MCF 10A (cell line): ENCODE measurements at regions not wholly inside any gene's neighbourhood (a gene's known extent, or its start where the extent isn't known, plus 50 kb on each side); places are given as distances from the start of the nearest gene placed in this dataset.

Source experiments
- BruUV-seq: library from RNA; stranded (reverse); fragments of 400-500 nt; replicated peaks from 2 replicates; lab custom pipeline; 2021; lab: Mats Ljungman, UMichigan
- CTCF ChIA-PET: fragments of 300-600 bp; sonication (Branson Sonifier 250); formaldehyde crosslinking; extraction: SDS; loops from one replicate; lab custom pipeline; 2021; ENCODE audit warnings: antibody characterized with exemption, inconsistent platforms; lab: Yijun Ruan, JAX
- POLR2A ChIA-PET: fragments of 300-600, 350-650 bp; sonication (Branson Sonifier 250); formaldehyde crosslinking; extraction: SDS; loops from one replicate; lab custom pipeline; 2020; ENCODE audit warnings: antibody characterized with exemption, inconsistent platforms; lab: Yijun Ruan, JAX
- DNase-seq: peaks from one replicate; pipeline ENCODE4 v3.0.0-alpha.2; 2018; ENCODE audit not compliant: unreplicated experiment
- H3K27ac Mint-ChIP-seq: one replicate; pipeline ENCODE4 v1.8.0; 2022; ENCODE audit warnings: mild to moderate bottlenecking, low read depth, mixed read lengths; ENCODE audit not compliant: unreplicated experiment
- H3K27me3 Mint-ChIP-seq: one replicate; pipeline ENCODE4 v1.8.0; 2022; ENCODE audit warnings: mixed read lengths; ENCODE audit not compliant: insufficient read depth, unreplicated experiment
- H3K36me3 Mint-ChIP-seq: one replicate; pipeline ENCODE4 v1.8.0; 2022; ENCODE audit warnings: mild to moderate bottlenecking, moderate library complexity, mixed read lengths; ENCODE audit not compliant: insufficient read depth, unreplicated experiment
- H3K4me1 Mint-ChIP-seq: one replicate; pipeline ENCODE4 v1.8.0; 2022; ENCODE audit warnings: mixed read lengths; ENCODE audit not compliant: insufficient read depth, unreplicated experiment
- H3K4me3 Mint-ChIP-seq: one replicate; pipeline ENCODE4 v1.8.0; 2022; ENCODE audit warnings: mild to moderate bottlenecking, moderate library complexity, mixed read lengths; ENCODE audit not compliant: unreplicated experiment
- H3K9me3 Mint-ChIP-seq: one replicate; pipeline ENCODE4 v1.8.0; 2022; ENCODE audit warnings: mixed read lengths; ENCODE audit not compliant: unreplicated experiment
- intact Hi-C: fragments of 100-400 bp; cut with micrococcal nuclease; formaldehyde crosslinking; loops from 2 replicates; pipeline ENCODE4 v1.14.1; 2022
- TF ChIP-seq, protein P1 (sequence below): fragments of 200-600 bp; IDR thresholded peaks from one replicate; pipeline ENCODE4 v1.8.0; 2022; ENCODE audit warnings: antibody characterized with exemption, mild to moderate bottlenecking; ENCODE audit not compliant: unreplicated experiment

DNA sequence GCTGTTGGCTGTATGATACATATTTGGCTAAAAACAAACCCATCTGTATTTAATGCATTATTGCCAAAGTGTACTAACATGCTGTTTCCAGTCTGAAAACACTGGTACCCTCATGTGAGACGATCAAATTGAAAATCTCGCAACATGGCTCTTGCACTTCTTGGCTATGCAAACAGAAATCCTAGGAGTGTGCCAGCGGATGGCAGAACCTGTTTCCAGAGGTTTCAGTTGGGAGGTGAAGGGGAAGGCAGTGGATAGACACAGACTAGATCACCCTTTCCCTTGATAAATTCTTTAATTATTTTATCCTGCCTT is 350.3 kb downstream of the TUSC7 start:
- TF ChIP-seq, protein P1, sequence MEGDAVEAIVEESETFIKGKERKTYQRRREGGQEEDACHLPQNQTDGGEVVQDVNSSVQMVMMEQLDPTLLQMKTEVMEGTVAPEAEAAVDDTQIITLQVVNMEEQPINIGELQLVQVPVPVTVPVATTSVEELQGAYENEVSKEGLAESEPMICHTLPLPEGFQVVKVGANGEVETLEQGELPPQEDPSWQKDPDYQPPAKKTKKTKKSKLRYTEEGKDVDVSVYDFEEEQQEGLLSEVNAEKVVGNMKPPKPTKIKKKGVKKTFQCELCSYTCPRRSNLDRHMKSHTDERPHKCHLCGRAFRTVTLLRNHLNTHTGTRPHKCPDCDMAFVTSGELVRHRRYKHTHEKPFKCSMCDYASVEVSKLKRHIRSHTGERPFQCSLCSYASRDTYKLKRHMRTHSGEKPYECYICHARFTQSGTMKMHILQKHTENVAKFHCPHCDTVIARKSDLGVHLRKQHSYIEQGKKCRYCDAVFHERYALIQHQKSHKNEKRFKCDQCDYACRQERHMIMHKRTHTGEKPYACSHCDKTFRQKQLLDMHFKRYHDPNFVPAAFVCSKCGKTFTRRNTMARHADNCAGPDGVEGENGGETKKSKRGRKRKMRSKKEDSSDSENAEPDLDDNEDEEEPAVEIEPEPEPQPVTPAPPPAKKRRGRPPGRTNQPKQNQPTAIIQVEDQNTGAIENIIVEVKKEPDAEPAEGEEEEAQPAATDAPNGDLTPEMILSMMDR, result no peak
- intact Hi-C loops, result loop anchor here (1.0 to 10.0 kb wide), 4 partner anchors 466 to 1755 kb away; no protein-coding TSS in a partner anchor
- ChIA-PET POLR2A (interaction anchor here (0.8 kb wide), 1 partner anchor 85 kb away, joined by 3 read pairs; no protein-coding TSS in a partner anchor), CTCF (interaction anchor here (0.7 to 3.4 kb wide), 10 partner anchors 15 to 1748 kb away, joined by 3 to 28 read pairs (median 3); no protein-coding TSS in a partner anchor)
- no TSS peak for BruUV-seq
- Mint-ChIP-seq H3K4me1 (no peaks in the 10 kb centered on the region), H3K9me3 (no peaks in the 10 kb centered on the region), H3K36me3 (no peaks in the 10 kb centered on the region), H3K27me3 (peaks cover 38% of the 10 kb centered on the region), H3K27ac (no peak overlapping the region), H3K4me3 (no peak overlapping the region)
- DNase-seq, result no peak

GRCh38 chr3:117063930-117064329 is 354.4 kb downstream of the TUSC7 start:
- no peak overlapping the region for H3K27ac Mint-ChIP-seq
- BruUV-seq, result no TSS peak
- H3K36me3 Mint-ChIP-seq, result no peaks in the 10 kb centered on the region
- CTCF ChIA-PET, result interaction anchor here (0.6 kb wide), 1 partner anchor 1565 kb away, joined by 3 read pairs; no protein-coding TSS in a partner anchor
- intact Hi-C loops, result no loop called here
- no peaks in the 10 kb centered on the region for H3K9me3 Mint-ChIP-seq
- POLR2A ChIA-PET, result no interaction called here
- no peaks in the 10 kb centered on the region for H3K4me1 Mint-ChIP-seq
- no peak overlapping the region for H3K4me3 Mint-ChIP-seq
- TF ChIP-seq, protein P1, result no peak
- no peak for DNase-seq
- peaks cover 12% of the 10 kb centered on the region for H3K27me3 Mint-ChIP-seq

DNA sequence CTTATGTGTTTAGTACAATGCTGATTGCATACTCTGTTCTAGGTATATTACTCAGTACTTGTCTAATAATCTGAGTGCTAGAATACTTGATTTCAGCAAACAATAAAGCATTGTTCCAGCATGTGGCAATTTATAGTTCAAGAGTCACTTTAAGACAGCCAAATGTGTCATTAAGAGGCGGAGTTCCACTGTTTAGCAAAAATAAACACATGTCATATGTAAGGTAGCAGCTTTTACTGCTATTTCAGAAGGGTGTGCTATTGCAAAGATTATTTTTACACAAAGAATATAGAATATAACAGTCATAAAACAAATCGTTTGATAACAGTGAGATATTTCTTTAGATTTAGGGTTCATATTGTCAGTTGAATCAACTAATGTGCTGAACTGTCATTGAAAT is 358.7 kb downstream of the TUSC7 start:
- no TSS peak for BruUV-seq
- intact Hi-C loops, result no loop called here
- TF ChIP-seq, protein P1, result no peak
- H3K4me1 Mint-ChIP-seq, result no peaks in the 10 kb centered on the region
- H3K4me3 Mint-ChIP-seq, result no peak overlapping the region
- POLR2A ChIA-PET, result interaction anchor here (1.1 kb wide), 1 partner anchor 196 kb away, joined by 3 read pairs; no protein-coding TSS in a partner anchor
- H3K9me3 Mint-ChIP-seq, result no peaks in the 10 kb centered on the region
- no peaks in the 10 kb centered on the region for H3K36me3 Mint-ChIP-seq
- H3K27me3 Mint-ChIP-seq, result peaks cover 38% of the 10 kb centered on the region
- no peak for DNase-seq
- CTCF ChIA-PET, result interaction anchor here (0.6 kb wide), 1 partner anchor 297 kb away, joined by 3 read pairs; no protein-coding TSS in a partner anchor
- no peak overlapping the region for H3K27ac Mint-ChIP-seq

- H3K27me3 Mint-ChIP-seq, result peaks cover 62% of the 10 kb centered on the region
- no peaks in the 10 kb centered on the region for H3K9me3 Mint-ChIP-seq
- TF ChIP-seq, protein P1, result no peak
- H3K4me3 Mint-ChIP-seq, result no peak overlapping the region
- no peak overlapping the region for H3K27ac Mint-ChIP-seq
- intact Hi-C loops, result no loop called here
- CTCF ChIA-PET, result no interaction called here
- no peaks in the 10 kb centered on the region for H3K36me3 Mint-ChIP-seq
- no peak for DNase-seq
- BruUV-seq, result no TSS peak
- no peaks in the 10 kb centered on the region for H3K4me1 Mint-ChIP-seq
- POLR2A ChIA-PET, result no interaction called here
These were observed 365.2 kb downstream of the TUSC7 start for GRCh38 chr3:117074826-117075225.
